ENCODE measurements at regions not wholly inside any gene's neighbourhood (a gene's known extent, or its start where the extent isn't known, plus 50 kb on each side); places are given as distances from the start of the nearest gene placed in this dataset.

DNA sequence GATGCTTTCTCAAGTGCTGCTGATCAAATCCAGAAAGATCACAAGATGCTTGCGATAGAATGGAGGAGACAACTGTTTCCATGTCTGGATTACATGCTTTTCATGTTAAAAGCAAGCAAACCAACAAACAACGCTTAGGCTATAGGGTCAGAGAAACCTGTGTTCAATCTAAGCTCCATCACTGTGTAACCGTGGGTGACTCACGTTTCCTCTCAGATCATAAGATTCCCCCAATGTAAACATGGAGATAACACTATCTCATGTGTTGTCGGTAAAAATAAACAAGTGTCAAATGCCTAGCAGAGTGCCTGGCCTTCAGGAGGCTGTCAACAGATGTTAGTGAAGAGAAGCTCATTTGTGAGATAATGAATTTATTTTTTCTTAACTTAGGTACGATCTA lies 907.8 kb downstream of the NTRK3 start:
- no peaks in the 10 kb centered on the region for H3K27me3 ChIP-seq (ENCODE audit: insufficient read depth, poor library complexity, severe bottlenecking)
- no peak overlapping the region for H3K27ac ChIP-seq (replicated peaks)
- DNase-seq (ENCODE audit: low read depth in 1 of 2, low spot score in 1 of 2), result no peak
- TF ChIP-seq POLR2AphosphoS5 (IDR thresholded peaks at IDR 0.05; ENCODE audit: low read depth), result no peak
- TF ChIP-seq SPI1 (IDR thresholded peaks at IDR 0.05; ENCODE audit: borderline replicate concordance, low read depth), result no peak
- no peak for TF ChIP-seq GABPA (IDR thresholded peaks at IDR 0.05; ENCODE audit: low read depth)
- TF ChIP-seq, protein P1, sequence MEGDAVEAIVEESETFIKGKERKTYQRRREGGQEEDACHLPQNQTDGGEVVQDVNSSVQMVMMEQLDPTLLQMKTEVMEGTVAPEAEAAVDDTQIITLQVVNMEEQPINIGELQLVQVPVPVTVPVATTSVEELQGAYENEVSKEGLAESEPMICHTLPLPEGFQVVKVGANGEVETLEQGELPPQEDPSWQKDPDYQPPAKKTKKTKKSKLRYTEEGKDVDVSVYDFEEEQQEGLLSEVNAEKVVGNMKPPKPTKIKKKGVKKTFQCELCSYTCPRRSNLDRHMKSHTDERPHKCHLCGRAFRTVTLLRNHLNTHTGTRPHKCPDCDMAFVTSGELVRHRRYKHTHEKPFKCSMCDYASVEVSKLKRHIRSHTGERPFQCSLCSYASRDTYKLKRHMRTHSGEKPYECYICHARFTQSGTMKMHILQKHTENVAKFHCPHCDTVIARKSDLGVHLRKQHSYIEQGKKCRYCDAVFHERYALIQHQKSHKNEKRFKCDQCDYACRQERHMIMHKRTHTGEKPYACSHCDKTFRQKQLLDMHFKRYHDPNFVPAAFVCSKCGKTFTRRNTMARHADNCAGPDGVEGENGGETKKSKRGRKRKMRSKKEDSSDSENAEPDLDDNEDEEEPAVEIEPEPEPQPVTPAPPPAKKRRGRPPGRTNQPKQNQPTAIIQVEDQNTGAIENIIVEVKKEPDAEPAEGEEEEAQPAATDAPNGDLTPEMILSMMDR (IDR thresholded peaks at IDR 0.05; ENCODE audit: insufficient read depth, low read length), result no peak
- TF ChIP-seq, protein P2, sequence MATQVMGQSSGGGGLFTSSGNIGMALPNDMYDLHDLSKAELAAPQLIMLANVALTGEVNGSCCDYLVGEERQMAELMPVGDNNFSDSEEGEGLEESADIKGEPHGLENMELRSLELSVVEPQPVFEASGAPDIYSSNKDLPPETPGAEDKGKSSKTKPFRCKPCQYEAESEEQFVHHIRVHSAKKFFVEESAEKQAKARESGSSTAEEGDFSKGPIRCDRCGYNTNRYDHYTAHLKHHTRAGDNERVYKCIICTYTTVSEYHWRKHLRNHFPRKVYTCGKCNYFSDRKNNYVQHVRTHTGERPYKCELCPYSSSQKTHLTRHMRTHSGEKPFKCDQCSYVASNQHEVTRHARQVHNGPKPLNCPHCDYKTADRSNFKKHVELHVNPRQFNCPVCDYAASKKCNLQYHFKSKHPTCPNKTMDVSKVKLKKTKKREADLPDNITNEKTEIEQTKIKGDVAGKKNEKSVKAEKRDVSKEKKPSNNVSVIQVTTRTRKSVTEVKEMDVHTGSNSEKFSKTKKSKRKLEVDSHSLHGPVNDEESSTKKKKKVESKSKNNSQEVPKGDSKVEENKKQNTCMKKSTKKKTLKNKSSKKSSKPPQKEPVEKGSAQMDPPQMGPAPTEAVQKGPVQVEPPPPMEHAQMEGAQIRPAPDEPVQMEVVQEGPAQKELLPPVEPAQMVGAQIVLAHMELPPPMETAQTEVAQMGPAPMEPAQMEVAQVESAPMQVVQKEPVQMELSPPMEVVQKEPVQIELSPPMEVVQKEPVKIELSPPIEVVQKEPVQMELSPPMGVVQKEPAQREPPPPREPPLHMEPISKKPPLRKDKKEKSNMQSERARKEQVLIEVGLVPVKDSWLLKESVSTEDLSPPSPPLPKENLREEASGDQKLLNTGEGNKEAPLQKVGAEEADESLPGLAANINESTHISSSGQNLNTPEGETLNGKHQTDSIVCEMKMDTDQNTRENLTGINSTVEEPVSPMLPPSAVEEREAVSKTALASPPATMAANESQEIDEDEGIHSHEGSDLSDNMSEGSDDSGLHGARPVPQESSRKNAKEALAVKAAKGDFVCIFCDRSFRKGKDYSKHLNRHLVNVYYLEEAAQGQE (IDR thresholded peaks at IDR 0.05; ENCODE audit: insufficient replicate concordance, low read depth), result no peak
- H3K4me3 ChIP-seq (replicated peaks; ENCODE audit: insufficient read depth, low read length), result no peak overlapping the region

DNA sequence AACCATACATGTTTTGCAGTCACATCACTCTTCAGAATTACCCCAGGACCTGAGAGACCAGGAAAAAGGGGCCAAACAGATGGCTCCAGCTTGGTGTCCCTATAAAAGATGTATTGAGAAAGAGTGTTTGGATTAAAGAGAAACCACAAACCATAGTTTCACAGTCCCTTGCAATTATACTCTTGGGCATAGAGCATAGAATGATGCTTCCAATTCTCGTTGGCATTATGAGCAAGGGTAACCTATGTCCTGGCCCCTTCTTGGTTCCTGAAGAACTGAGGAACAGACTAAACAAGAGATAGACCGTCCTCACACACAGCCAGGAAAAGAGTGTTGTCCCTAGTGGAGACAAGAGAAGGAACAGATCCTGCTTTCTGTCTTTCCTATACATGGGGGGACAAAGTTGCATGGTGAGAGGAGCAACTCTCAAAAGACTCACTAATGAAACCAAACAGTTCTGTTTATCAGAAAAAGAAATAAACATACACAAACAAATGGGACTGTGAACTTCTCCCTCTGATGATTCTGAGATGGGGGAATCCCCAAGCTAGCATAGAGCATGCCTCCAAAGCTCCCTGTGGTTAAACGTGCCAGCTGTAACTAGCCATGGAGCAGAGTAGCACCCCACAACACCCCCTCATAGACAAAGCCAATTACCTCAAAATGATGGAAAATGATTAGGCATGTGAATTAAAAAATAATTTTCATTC lies 908.6 kb downstream of the NTRK3 start:
- TF ChIP-seq, protein P1 (IDR thresholded peaks at IDR 0.05; ENCODE audit: insufficient read depth, low read length), result no peak
- TF ChIP-seq GABPA (IDR thresholded peaks at IDR 0.05; ENCODE audit: low read depth), result no peak
- DNase-seq (ENCODE audit: low read depth in 1 of 2, low spot score in 1 of 2), result no peak
- Histone ChIP-seq H3K4me3 (replicated peaks; ENCODE audit: insufficient read depth, low read length) (no peak overlapping the region), H3K27me3 (ENCODE audit: insufficient read depth, poor library complexity, severe bottlenecking) (no peaks in the 10 kb centered on the region), H3K27ac (replicated peaks) (no peak overlapping the region)

DNA sequence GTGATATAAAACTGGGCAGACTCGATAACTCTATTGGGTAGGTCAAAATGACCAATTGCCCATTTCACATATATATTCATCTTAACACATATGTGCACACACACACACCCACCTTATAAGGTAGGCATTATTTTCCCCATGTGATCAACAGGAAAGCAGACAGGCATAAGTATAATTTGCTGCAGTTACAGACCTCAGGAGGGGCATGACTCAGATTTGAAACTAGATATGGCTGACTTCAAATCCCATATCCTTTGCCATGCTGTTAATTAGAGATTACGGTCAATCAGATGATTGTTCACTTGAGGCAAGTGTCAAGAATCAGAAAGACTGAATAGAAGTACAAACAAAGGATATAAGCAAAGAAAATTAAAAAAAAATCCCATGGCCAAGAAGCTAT lies 910.6 kb downstream of the NTRK3 start:
- H3K27ac ChIP-seq (replicated peaks), result no peak overlapping the region
- H3K27me3 ChIP-seq (ENCODE audit: insufficient read depth, poor library complexity, severe bottlenecking), result no peaks in the 10 kb centered on the region
- DNase-seq (ENCODE audit: low read depth in 1 of 2, low spot score in 1 of 2), result no peak
- no peak for TF ChIP-seq SPI1 (IDR thresholded peaks at IDR 0.05; ENCODE audit: borderline replicate concordance, low read depth)
- TF ChIP-seq, protein P1 (IDR thresholded peaks at IDR 0.05; ENCODE audit: insufficient read depth, low read length), result no peak
- no peak for TF ChIP-seq GABPA (IDR thresholded peaks at IDR 0.05; ENCODE audit: low read depth)
- no peak for TF ChIP-seq POLR2AphosphoS5 (IDR thresholded peaks at IDR 0.05; ENCODE audit: low read depth)
- no peak overlapping the region for H3K4me3 ChIP-seq (replicated peaks; ENCODE audit: insufficient read depth, low read length)

DNA sequence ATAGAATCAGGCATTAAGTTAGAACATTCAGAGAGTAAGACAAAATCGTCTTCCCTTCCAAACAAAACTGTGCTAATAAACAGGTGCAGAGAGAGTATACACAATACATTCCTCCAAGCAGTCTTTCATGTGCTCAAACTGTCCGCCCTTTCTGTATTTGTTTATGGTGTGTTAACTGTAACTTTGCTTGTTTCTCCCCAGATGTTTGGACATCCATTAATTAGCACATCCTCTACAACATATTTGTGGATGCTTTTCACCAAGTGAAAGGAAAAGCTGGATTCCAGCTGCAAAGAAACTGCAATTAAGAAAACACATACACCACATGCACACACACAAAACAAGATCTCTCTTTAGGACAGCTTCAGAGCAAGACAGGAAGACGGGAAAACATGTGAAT lies 912.6 kb downstream of the NTRK3 start:
- no peak for TF ChIP-seq SPI1 (IDR thresholded peaks at IDR 0.05; ENCODE audit: borderline replicate concordance, low read depth)
- TF ChIP-seq, protein P1 (IDR thresholded peaks at IDR 0.05; ENCODE audit: insufficient read depth, low read length), result no peak
- no peak for TF ChIP-seq GABPA (IDR thresholded peaks at IDR 0.05; ENCODE audit: low read depth)
- no peak for TF ChIP-seq POLR2AphosphoS5 (IDR thresholded peaks at IDR 0.05; ENCODE audit: low read depth)
- TF ChIP-seq, protein P2 (IDR thresholded peaks at IDR 0.05; ENCODE audit: insufficient replicate concordance, low read depth), result no peak
- Histone ChIP-seq H3K4me3 (replicated peaks; ENCODE audit: insufficient read depth, low read length) (no peak overlapping the region), H3K27ac (replicated peaks) (no peak overlapping the region), H3K27me3 (ENCODE audit: insufficient read depth, poor library complexity, severe bottlenecking) (no peaks in the 10 kb centered on the region)
- DNase-seq (ENCODE audit: low read depth in 1 of 2, low spot score in 1 of 2), result no peak

Measured in HL-60 (cell line).